Neural progenitor cell (in vitro differentiated cells): ENCODE measurements at regions not wholly inside any gene's neighbourhood (a gene's known extent, or its start where the extent isn't known, plus 50 kb on each side); places are given as distances from the start of the nearest gene placed in this dataset.

ENCODE experiments used
- DNase-seq: peaks from one replicate; pipeline ENCODE4 v3.0.0-alpha.2; 2016; ENCODE audit warnings: low spot score
- H2AFZ ChIP-seq: fragments of 200-600 bp; sonication (generic); replicated peaks from 2 replicates; pipeline ENCODE4 v1.6.1; 2016; ENCODE audit warnings: antibody characterized with exemption
- H3F3A ChIP-seq: fragments of 200-600 bp; sonication (generic); 2 replicates; pipeline ENCODE4 v1.6.1; 2016; ENCODE audit warnings: antibody characterized with exemption, low read depth
- H3K27ac ChIP-seq: fragments of 200-600 bp; sonication (generic); 2 replicates; pipeline ENCODE4 v1.5.1; 2016; ENCODE audit warnings: mild to moderate bottlenecking
- H3K27me3 ChIP-seq: fragments of 200-600 bp; sonication (generic); 2 replicates; pipeline ENCODE4 v1.6.1; 2016; ENCODE audit warnings: mild to moderate bottlenecking, moderate library complexity
- H3K36me3 ChIP-seq: fragments of 200-600 bp; sonication (generic); 2 replicates; pipeline ENCODE4 v1.5.1; 2016
- H3K4me1 ChIP-seq: fragments of 200-600 bp; sonication (generic); 2 replicates; pipeline ENCODE4 v1.6.1; 2016; ENCODE audit warnings: mixed run types
- H3K4me2 ChIP-seq: fragments of 200-600 bp; sonication (generic); 2 replicates; pipeline ENCODE4 v1.6.1; 2016
- H3K4me3 ChIP-seq: fragments of 200-600 bp; sonication (generic); 2 replicates; pipeline ENCODE4 v1.5.1; 2016
- H3K79me2 ChIP-seq: fragments of 200-600 bp; sonication (generic); 2 replicates; pipeline ENCODE4 v1.6.1; 2016; ENCODE audit warnings: low read depth
- H3K9ac ChIP-seq: fragments of 200-600 bp; sonication (generic); 2 replicates; pipeline ENCODE4 v1.6.1; 2016
- H3K9me3 ChIP-seq: fragments of 200-600 bp; sonication (generic); 2 replicates; pipeline ENCODE4 v1.5.1; 2016; ENCODE audit warnings: low read depth
- H4K20me1 ChIP-seq: fragments of 200-600 bp; sonication (generic); 2 replicates; pipeline ENCODE4 v1.6.1; 2016; ENCODE audit warnings: low read depth
- H3K27ac Mint-ChIP-seq: 3 replicates; pipeline ENCODE4 v1.8.0; 2021; ENCODE audit warnings: mixed read lengths
- H3K27me3 Mint-ChIP-seq: 2 replicates; pipeline ENCODE4 v1.8.0; 2022; ENCODE audit warnings: low read depth, mild to moderate bottlenecking, inconsistent platforms, moderate library complexity, mixed read lengths; ENCODE audit not compliant: insufficient read depth
- H3K36me3 Mint-ChIP-seq: 3 replicates; pipeline ENCODE4 v1.8.0; 2021; ENCODE audit warnings: mixed read lengths
- H3K4me1 Mint-ChIP-seq: 3 replicates; pipeline ENCODE4 v1.8.0; 2021; ENCODE audit warnings: mixed read lengths
- H3K4me3 Mint-ChIP-seq: 3 replicates; pipeline ENCODE4 v1.8.0; 2021; ENCODE audit warnings: mild to moderate bottlenecking, moderate library complexity, mixed read lengths
- H3K9me3 Mint-ChIP-seq: 3 replicates; pipeline ENCODE4 v1.8.0; 2020; ENCODE audit warnings: mixed read lengths
- CTCF ChIP-seq: fragments of 200-600 bp; sonication (generic); IDR thresholded peaks from 2 replicates; pipeline ENCODE4 v1.5.1; 2017; ENCODE audit warnings: antibody characterized with exemption, mild to moderate bottlenecking
- EZH2 ChIP-seq: fragments of 200-600 bp; sonication (generic); IDR thresholded peaks from 2 replicates; pipeline ENCODE4 v1.6.1; 2017; ENCODE audit warnings: antibody characterized with exemption, mild to moderate bottlenecking, moderate library complexity
- EZH2phosphoT487 ChIP-seq: fragments of 200-600 bp; sonication (generic); IDR thresholded peaks from 2 replicates; pipeline ENCODE4 v1.6.1; 2017; ENCODE audit warnings: antibody characterized with exemption

GRCh38 chr2:226303707-226304106, 495.9 kb downstream of the IRS1 start:
- H3K36me3 Mint-ChIP-seq = no peaks in the 10 kb centered on the region
- Histone ChIP-seq H3K79me2 (no peaks in the 10 kb centered on the region), H4K20me1 (no peaks in the 10 kb centered on the region), H3K9me3 (no peaks in the 10 kb centered on the region), H3K4me1 (no peaks in the 10 kb centered on the region), H2AFZ (no peak overlapping the region), H3F3A (no peaks in the 10 kb centered on the region), H3K27me3 (no peaks in the 10 kb centered on the region), H3K4me2 (no peak overlapping the region), H3K36me3 (no peaks in the 10 kb centered on the region), H3K9ac (no peak overlapping the region), H3K27ac (no peak overlapping the region), H3K4me3 (no peak overlapping the region)
- no peak for DNase-seq
- no peak overlapping the region for H3K27ac Mint-ChIP-seq
- H3K4me3 Mint-ChIP-seq = no peak overlapping the region
- no peaks in the 10 kb centered on the region for H3K4me1 Mint-ChIP-seq
- peaks cover 3% of the 10 kb centered on the region for H3K9me3 Mint-ChIP-seq
- TF ChIP-seq CTCF (no peak), EZH2phosphoT487 (no peak), EZH2 (no peak)
- H3K27me3 Mint-ChIP-seq = no peaks in the 10 kb centered on the region

GRCh38 chr2:226300196-226300886, 499.3 kb downstream of the IRS1 start:
- H3K4me2 ChIP-seq = no peak overlapping the region
- H3K4me1 ChIP-seq = no peaks in the 10 kb centered on the region
- no peaks in the 10 kb centered on the region for H4K20me1 ChIP-seq
- H3K9me3 ChIP-seq = no peaks in the 10 kb centered on the region
- no peak overlapping the region for H3K27ac Mint-ChIP-seq
- no peaks in the 10 kb centered on the region for H3K36me3 Mint-ChIP-seq
- H3K79me2 ChIP-seq = no peaks in the 10 kb centered on the region
- no peak overlapping the region for H2AFZ ChIP-seq
- no peaks in the 10 kb centered on the region for H3K27me3 ChIP-seq
- no peaks in the 10 kb centered on the region for H3K36me3 ChIP-seq
- H3K4me3 ChIP-seq = no peak overlapping the region
- H3K27ac ChIP-seq = no peak overlapping the region
- H3K9ac ChIP-seq = no peak overlapping the region
- no peaks in the 10 kb centered on the region for H3K27me3 Mint-ChIP-seq
- H3K4me3 Mint-ChIP-seq = no peak overlapping the region
- no peak for DNase-seq
- no peak for TF ChIP-seq CTCF
- H3K9me3 Mint-ChIP-seq = peaks cover 11% of the 10 kb centered on the region
- no peaks in the 10 kb centered on the region for H3K4me1 Mint-ChIP-seq
- no peaks in the 10 kb centered on the region for H3F3A ChIP-seq

- H3K4me1 ChIP-seq = no peaks in the 10 kb centered on the region
- no peak overlapping the region for H2AFZ ChIP-seq
- no peaks in the 10 kb centered on the region for H3K27me3 ChIP-seq
- H3K36me3 Mint-ChIP-seq = no peaks in the 10 kb centered on the region
- no peak overlapping the region for H3K4me3 ChIP-seq
- TF ChIP-seq EZH2 (no peak), CTCF (no peak), EZH2phosphoT487 (no peak)
- H3K9me3 Mint-ChIP-seq = peaks cover 11% of the 10 kb centered on the region
- DNase-seq = no peak
- no peaks in the 10 kb centered on the region for H4K20me1 ChIP-seq
- no peaks in the 10 kb centered on the region for H3K36me3 ChIP-seq
- peaks cover 2% of the 10 kb centered on the region for H3K4me1 Mint-ChIP-seq
- H3K9ac ChIP-seq = no peak overlapping the region
- no peaks in the 10 kb centered on the region for H3K27me3 Mint-ChIP-seq
- H3K4me2 ChIP-seq = no peak overlapping the region
- H3K4me3 Mint-ChIP-seq = no peak overlapping the region
- H3K27ac Mint-ChIP-seq = no peak overlapping the region
- H3K27ac ChIP-seq = no peak overlapping the region
- H3K9me3 ChIP-seq = no peaks in the 10 kb centered on the region
- no peaks in the 10 kb centered on the region for H3F3A ChIP-seq
- H3K79me2 ChIP-seq = no peaks in the 10 kb centered on the region
These were observed 499.8 kb downstream of the IRS1 start for GRCh38 chr2:226299771-226300170.
